Loucy (cell line): ENCODE measurements at regions not wholly inside any gene's neighbourhood (a gene's known extent, or its start where the extent isn't known, plus 50 kb on each side); places are given as distances from the start of the nearest gene placed in this dataset.

Experiments
- H2AFZ ChIP-seq: fragments of 200-600 bp; sonication (generic); 2 replicates; pipeline ENCODE4 v1.6.0; 2016; ENCODE audit warnings: antibody characterized with exemption, mild to moderate bottlenecking, low read length, moderate library complexity
- H3F3A ChIP-seq: fragments of 200-600 bp; 2 replicates; pipeline ENCODE4 v1.6.0; 2016; ENCODE audit warnings: antibody characterized with exemption, low read depth, mild to moderate bottlenecking
- H3K27me3 ChIP-seq: fragments of 200-600 bp; sonication (generic); 2 replicates; pipeline ENCODE4 v1.6.1; 2014; ENCODE audit warnings: low read length, mild to moderate bottlenecking; ENCODE audit not compliant: insufficient read depth, poor library complexity, severe bottlenecking
- H3K36me3 ChIP-seq: fragments of 200-600 bp; sonication (generic); 2 replicates; pipeline ENCODE4 v1.6.1; 2016; ENCODE audit warnings: low read length; ENCODE audit not compliant: insufficient read depth
- H3K4me1 ChIP-seq: fragments of 200-600 bp; sonication (generic); 2 replicates; pipeline ENCODE4 v1.5.1; 2014; ENCODE audit warnings: low read length, mild to moderate bottlenecking; ENCODE audit not compliant: insufficient read depth, poor library complexity, severe bottlenecking
- H3K4me2 ChIP-seq: fragments of 200-600 bp; sonication (generic); 2 replicates; pipeline ENCODE4 v1.6.0; 2014; ENCODE audit warnings: antibody characterized with exemption, low read length, low read depth, mild to moderate bottlenecking; ENCODE audit not compliant: poor library complexity, severe bottlenecking
- H3K4me3 ChIP-seq: fragments of 200-600 bp; sonication (generic); 2 replicates; pipeline ENCODE4 v1.5.1; 2014; ENCODE audit warnings: low read length, mild to moderate bottlenecking, mixed read lengths; ENCODE audit not compliant: poor library complexity, severe bottlenecking
- H3K79me2 ChIP-seq: fragments of 200-600 bp; sonication (generic); 2 replicates; pipeline ENCODE4 v1.6.1; 2014; ENCODE audit warnings: low read length; ENCODE audit not compliant: insufficient read depth
- H3K9ac ChIP-seq: fragments of 200-600 bp; sonication (generic); 2 replicates; pipeline ENCODE4 v1.6.0; 2014; ENCODE audit warnings: mild to moderate bottlenecking, low read depth, low read length, moderate library complexity; ENCODE audit not compliant: poor library complexity, severe bottlenecking
- H3K9me2 ChIP-seq: fragments of 200-600 bp; sonication (generic); replicated peaks from 2 replicates; pipeline ENCODE4 v1.6.1; 2016; ENCODE audit warnings: low read depth, low read length, mixed read lengths
- H3K9me3 ChIP-seq: fragments of 200-600 bp; sonication (generic); 2 replicates; pipeline ENCODE4 v1.6.1; 2014; ENCODE audit warnings: mild to moderate bottlenecking, antibody characterized with exemption, low read length, low read depth; ENCODE audit not compliant: insufficient read depth
- H4K20me1 ChIP-seq: fragments of 200-600 bp; sonication (generic); 2 replicates; pipeline ENCODE4 v1.6.0; 2014; ENCODE audit warnings: antibody characterized with exemption, low read length, mild to moderate bottlenecking; ENCODE audit not compliant: insufficient read depth, poor library complexity, severe bottlenecking
- CTCF ChIP-seq: fragments of 200-600 bp; sonication (generic); conservative IDR thresholded peaks from 2 replicates; pipeline ENCODE4 v1.5.1; 2014; ENCODE audit warnings: mild to moderate bottlenecking, antibody characterized with exemption, low read length
- EZH2phosphoT487 ChIP-seq: fragments of 200-600 bp; IDR thresholded peaks from 2 replicates; pipeline ENCODE4 v1.6.1; 2018; ENCODE audit warnings: antibody characterized with exemption, mild to moderate bottlenecking, moderate library complexity, borderline replicate concordance

- Histone ChIP-seq H3K4me1 (no peaks in the 10 kb centered on the region), H3K79me2 (no peaks in the 10 kb centered on the region), H3K27me3 (no peaks in the 10 kb centered on the region), H2AFZ (no peak overlapping the region), H3K4me2 (no peak overlapping the region), H3K4me3 (no peak overlapping the region), H3K9me2 (no peaks in the 10 kb centered on the region), H3K36me3 (no peaks in the 10 kb centered on the region), H3K9ac (no peak overlapping the region), H4K20me1 (no peaks in the 10 kb centered on the region), H3K9me3 (no peaks in the 10 kb centered on the region), H3F3A (no peaks in the 10 kb centered on the region)
- no peak for TF ChIP-seq CTCF
- no peak for TF ChIP-seq EZH2phosphoT487
These were observed 203.1 kb downstream of the BARHL2 start for GRCh38 chr1:90513956-90514355.

GRCh38 chr1:90512441-90512840, 204.7 kb downstream of the BARHL2 start:
- TF ChIP-seq CTCF (no peak), EZH2phosphoT487 (no peak)
- no peak overlapping the region for H3K9ac ChIP-seq
- H3K4me2 ChIP-seq, result no peak overlapping the region
- H3K9me2 ChIP-seq, result no peaks in the 10 kb centered on the region
- no peaks in the 10 kb centered on the region for H3K27me3 ChIP-seq
- no peaks in the 10 kb centered on the region for H3K79me2 ChIP-seq
- H3K9me3 ChIP-seq, result no peaks in the 10 kb centered on the region
- no peak overlapping the region for H2AFZ ChIP-seq
- H3K4me1 ChIP-seq, result no peaks in the 10 kb centered on the region
- no peak overlapping the region for H3K4me3 ChIP-seq
- no peaks in the 10 kb centered on the region for H3F3A ChIP-seq
- H3K36me3 ChIP-seq, result no peaks in the 10 kb centered on the region
- no peaks in the 10 kb centered on the region for H4K20me1 ChIP-seq

- TF ChIP-seq CTCF, result no peak
- TF ChIP-seq EZH2phosphoT487, result no peak
- no peaks in the 10 kb centered on the region for H3K36me3 ChIP-seq
- no peaks in the 10 kb centered on the region for H3K79me2 ChIP-seq
- no peak overlapping the region for H3K4me2 ChIP-seq
- no peaks in the 10 kb centered on the region for H3K4me1 ChIP-seq
- H2AFZ ChIP-seq, result no peak overlapping the region
- H3K9me2 ChIP-seq, result no peaks in the 10 kb centered on the region
- H3K9ac ChIP-seq, result no peak overlapping the region
- H3K9me3 ChIP-seq, result no peaks in the 10 kb centered on the region
- no peak overlapping the region for H3K4me3 ChIP-seq
- H4K20me1 ChIP-seq, result no peaks in the 10 kb centered on the region
- no peaks in the 10 kb centered on the region for H3F3A ChIP-seq
- H3K27me3 ChIP-seq, result no peaks in the 10 kb centered on the region
These were observed 207.0 kb downstream of the BARHL2 start for GRCh38 chr1:90510143-90510542.
